Activated CD8-positive, alpha-beta memory T cell treated with anti-CD3 and anti-CD28 coated beads for 36 hours (primary cell): ENCODE measurements at regions not wholly inside any gene's neighbourhood (a gene's known extent, or its start where the extent isn't known, plus 50 kb on each side); places are given as distances from the start of the nearest gene placed in this dataset.

Experiments used
- CTCF ChIA-PET: fragments of 350-600 bp; sonication (Branson Sonifier 250); formaldehyde crosslinking; loops from one replicate; lab custom pipeline; 2021; ENCODE audit warnings: antibody characterized with exemption; lab: Charles Lee
- POLR2A ChIA-PET: fragments of 350-600 bp; sonication (Branson Sonifier 250); formaldehyde crosslinking; loops from one replicate; lab custom pipeline; 2021; ENCODE audit warnings: antibody characterized with exemption; lab: Charles Lee

DNA sequence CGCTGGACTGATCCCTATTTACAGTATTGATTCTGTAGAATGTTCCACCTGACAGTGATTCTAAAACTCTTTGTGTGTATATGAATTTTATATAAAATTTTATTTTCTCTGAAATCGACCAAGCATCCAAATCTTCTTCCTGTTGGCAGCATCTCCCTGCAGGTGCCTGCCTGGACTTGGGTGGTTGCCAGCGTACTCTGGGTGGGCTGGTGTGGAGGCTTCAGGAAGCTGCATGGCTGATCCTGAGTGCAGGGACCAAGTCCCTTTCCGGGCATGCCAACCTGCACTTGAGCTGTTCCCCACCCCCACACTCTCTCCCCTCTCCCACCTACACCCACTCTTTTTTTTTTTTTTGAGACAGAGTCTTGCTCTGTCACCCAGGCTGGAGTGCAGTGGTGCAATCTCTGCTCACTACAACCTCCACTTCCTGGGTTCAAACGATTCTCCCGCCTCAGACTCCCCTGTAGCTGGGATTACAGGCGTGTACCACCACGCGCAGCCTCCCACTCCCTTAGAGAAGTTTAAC is 53.2 kb upstream of the ALKAL2 start:
- ChIA-PET POLR2A (interaction anchor here (0.5 kb wide), 1 partner anchor 35 kb away, joined by 3 read pairs; no protein-coding TSS in a partner anchor), CTCF (no interaction called here)
